ENCODE measurements at regions not wholly inside any gene's neighbourhood (a gene's known extent, or its start where the extent isn't known, plus 50 kb on each side); places are given as distances from the start of the nearest gene placed in this dataset.

DNA sequence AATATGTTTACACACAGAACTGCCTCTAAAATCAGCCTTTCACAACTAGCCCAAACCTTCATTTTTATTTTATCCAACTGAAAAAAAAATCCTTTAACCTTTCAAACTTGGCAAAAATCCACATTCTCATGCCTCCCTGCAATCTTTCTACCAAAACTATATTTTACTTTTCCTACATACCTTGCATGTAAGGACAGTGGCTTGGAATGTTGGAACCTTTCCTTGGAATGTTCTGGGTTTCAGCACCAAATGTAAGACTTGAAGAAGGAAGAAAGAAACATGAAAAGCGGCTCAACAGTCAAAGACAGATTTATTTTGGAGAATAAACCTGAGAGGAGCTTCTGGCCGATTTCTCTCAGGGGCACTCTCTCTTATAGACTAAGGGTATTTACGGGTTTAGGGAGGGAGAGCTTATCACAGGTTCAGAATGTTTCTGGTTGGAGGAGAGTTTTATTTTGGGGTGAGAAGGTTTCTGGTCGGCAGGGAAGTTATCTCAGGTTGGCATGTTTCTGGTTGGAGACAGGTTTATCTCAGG, 79.7 kb downstream of the RRM2 start:
- TF ChIP-seq GATA2 (IDR thresholded peaks at IDR 0.05; ENCODE audit: insufficient read depth, insufficient read length, low read depth, low read length) (no peak), POLR2A (IDR thresholded peaks at IDR 0.05; ENCODE audit: low read depth, low read length) (no peak), EZH2 (IDR thresholded peaks at IDR 0.05; ENCODE audit: borderline replicate concordance, low read depth, low read length, severe bottlenecking) (no peak), POLR2AphosphoS5 (IDR thresholded peaks at IDR 0.05; ENCODE audit: insufficient read depth, low read depth, low read length) (no peak), MYC (IDR thresholded peaks at IDR 0.05; ENCODE audit: low read depth, low read length) (no peak)
- TF ChIP-seq, protein P1, sequence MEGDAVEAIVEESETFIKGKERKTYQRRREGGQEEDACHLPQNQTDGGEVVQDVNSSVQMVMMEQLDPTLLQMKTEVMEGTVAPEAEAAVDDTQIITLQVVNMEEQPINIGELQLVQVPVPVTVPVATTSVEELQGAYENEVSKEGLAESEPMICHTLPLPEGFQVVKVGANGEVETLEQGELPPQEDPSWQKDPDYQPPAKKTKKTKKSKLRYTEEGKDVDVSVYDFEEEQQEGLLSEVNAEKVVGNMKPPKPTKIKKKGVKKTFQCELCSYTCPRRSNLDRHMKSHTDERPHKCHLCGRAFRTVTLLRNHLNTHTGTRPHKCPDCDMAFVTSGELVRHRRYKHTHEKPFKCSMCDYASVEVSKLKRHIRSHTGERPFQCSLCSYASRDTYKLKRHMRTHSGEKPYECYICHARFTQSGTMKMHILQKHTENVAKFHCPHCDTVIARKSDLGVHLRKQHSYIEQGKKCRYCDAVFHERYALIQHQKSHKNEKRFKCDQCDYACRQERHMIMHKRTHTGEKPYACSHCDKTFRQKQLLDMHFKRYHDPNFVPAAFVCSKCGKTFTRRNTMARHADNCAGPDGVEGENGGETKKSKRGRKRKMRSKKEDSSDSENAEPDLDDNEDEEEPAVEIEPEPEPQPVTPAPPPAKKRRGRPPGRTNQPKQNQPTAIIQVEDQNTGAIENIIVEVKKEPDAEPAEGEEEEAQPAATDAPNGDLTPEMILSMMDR (IDR thresholded peaks at IDR 0.05; ENCODE audit: extremely low read depth in 1 of 2, insufficient read depth in 1 of 2, low read depth in 1 of 2, low read length in 2 of 2): no peak
- TF ChIP-seq, protein P2, sequence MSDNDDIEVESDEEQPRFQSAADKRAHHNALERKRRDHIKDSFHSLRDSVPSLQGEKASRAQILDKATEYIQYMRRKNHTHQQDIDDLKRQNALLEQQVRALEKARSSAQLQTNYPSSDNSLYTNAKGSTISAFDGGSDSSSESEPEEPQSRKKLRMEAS (IDR thresholded peaks at IDR 0.05; ENCODE audit: insufficient read depth, insufficient read length): no peak

All from endothelial cell of umbilical vein (primary cell).